ENCODE measurements at regions not wholly inside any gene's neighbourhood (a gene's known extent, or its start where the extent isn't known, plus 50 kb on each side); places are given as distances from the start of the nearest gene placed in this dataset.

DNA sequence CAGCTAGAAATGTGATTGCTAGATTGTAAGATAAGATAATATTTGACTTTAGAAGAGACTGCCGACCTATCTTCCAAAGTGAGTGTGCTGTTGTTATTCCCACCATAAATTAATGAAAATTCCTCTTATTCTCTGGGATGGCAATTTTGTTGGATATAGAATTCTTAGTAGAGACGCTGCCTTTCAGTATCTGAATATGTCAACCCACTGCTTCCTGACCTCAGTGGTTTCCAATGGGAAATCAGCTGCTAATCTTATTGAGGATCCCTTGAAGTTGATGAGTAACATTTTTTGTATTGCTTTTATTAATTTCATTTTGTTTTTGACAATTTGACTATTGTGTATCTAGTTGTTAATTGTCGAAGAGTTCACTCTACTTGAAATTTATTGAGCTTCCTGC is 313.0 kb downstream of the BMP2 start:
- no peak for DNase-seq (ENCODE audit: low spot score)

DNA sequence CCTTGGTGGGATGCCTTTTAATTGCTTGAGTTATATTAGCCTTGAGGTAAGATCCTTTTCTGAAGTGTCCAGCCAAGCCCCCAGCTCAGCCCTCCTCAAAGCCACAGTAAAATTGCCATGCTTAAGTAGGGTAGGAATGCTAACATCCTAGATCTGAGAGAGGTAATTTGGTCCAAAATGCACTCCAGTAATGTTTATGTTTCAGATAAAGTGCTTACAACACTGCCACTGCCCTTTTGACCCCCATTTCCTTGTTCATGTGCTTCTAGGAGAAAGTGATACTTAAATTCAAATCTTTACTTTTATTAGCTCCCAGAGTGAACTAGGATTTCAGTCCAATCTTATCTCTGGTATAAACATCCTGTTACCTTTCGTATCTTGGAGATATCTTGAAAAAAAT is 318.0 kb downstream of the BMP2 start:
- DNase-seq (ENCODE audit: low spot score): no peak

DNA sequence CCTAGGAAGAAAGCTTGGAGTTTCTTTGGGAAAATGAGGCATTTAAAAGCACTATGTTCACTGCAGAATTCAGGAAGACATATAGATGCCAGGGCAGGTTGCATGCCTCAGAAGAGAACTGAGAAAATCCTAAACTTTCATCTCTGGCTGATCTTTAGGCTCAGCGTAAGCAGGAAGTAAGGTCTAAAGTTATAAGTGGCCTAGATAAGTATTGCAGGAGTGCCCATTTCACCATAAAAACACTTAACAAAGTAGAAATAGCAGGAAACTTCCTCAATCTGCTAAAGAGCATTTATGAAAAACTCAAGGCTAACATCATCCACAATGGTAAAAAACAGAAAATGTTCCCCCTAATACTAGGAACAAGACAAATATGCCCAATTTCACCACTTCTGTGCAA is 320.3 kb downstream of the BMP2 start:
- no peak for DNase-seq (ENCODE audit: low spot score)

DNA sequence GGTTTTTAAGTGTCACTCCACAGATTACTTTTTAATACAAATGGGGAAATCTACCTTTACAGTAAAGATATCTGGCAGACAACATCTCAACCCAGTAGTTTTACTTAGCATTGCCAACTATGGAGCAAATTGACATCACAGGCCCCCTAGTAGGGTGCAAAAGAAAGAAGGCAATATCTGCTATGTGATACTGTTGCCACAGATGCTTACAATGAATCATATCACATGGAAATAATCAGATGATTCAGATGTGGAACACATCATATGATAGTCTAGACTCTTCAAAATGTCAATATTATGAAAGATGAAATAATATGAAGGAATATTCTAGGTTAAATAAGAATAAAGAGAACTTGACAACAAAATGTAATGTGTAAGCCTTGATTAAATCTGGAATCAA is 322.5 kb downstream of the BMP2 start:
- no peak for DNase-seq (ENCODE audit: low spot score)

DNA sequence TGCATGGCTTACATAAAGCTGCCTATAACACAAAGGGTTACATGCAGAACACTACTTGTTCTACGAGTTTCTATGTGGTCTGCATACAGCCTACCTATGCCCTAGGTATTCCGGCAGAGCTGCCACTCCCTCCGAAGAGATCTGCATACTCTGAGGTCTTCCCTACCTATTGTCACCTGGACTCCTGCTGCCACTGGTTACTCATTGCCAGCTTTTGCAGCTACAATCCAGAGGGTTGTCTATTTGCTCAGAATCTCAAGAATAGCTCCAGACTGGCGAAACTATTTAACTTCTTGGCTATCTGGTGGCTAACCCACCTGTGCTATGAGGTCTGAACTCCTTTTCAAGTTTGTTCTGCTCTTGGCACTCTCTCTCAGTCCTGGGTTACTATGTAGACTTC is 323.3 kb downstream of the BMP2 start:
- DNase-seq (ENCODE audit: low spot score): no peak

DNA sequence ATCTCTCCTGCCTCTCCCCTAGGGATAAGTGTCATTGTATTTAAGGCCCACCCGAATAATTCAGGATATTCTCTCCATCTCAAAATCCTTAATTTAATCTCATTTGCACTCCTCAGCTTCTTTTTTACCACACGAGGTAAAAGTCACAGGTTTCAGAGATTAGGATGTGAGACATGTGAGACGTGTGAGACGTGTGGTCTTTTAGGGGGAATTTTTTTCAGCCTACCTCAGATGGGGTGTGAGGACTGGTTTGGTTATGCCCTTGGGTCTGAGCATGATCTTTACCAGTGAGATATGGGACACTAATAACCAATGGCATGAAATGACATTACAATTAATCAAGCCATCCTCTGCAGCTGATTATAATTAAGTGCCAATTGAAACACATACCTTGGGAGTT is 324.2 kb downstream of the BMP2 start:
- no peak for DNase-seq (ENCODE audit: low spot score)

DNA sequence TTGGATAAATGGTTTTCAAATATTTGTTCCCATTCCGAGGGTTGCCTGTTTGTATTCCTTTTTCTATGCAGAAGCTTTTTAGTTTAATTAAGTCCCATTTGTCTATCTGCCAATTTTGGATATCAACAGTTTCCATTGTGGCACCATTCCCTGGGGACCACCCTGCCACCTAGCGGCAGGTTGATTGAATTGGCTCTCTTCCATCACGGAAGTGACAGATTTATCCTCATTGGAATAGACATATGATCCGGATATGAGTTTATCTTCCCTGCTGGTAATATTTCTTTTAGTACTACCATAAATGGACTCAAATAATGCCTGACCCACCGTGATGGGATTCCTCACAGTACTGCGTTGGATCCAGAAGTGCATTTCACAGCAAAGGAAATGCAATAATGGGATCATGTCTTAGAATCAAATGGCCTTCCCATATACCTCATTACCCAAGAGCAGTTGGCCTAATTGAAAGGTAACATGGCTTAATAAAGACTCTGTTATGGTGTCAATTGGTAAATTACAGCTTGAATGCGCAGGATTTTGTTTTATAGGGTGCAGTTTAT is 327.0 kb downstream of the BMP2 start:
- peak; percentile 28 for DNase-seq (ENCODE audit: low spot score)

DNA sequence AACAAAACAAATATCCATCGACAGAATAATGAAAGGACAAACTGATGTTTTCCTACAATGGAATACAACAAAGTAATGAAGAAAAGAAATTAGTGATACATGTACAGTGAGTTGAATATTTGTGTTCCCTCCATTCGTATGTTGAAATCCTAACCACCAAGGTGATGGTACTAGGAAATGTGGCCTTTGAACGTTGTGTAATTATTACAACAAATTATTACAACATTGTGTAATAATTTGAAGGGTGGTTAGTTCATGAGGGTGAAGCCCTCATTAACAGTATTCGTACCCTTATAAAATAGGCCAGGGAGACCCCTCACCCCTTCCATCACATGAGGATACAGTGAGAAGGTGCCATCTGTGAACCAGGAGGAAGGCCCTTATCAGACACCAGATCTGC is 339.4 kb downstream of the BMP2 start:
- DNase-seq (ENCODE audit: low spot score): no peak

DNA sequence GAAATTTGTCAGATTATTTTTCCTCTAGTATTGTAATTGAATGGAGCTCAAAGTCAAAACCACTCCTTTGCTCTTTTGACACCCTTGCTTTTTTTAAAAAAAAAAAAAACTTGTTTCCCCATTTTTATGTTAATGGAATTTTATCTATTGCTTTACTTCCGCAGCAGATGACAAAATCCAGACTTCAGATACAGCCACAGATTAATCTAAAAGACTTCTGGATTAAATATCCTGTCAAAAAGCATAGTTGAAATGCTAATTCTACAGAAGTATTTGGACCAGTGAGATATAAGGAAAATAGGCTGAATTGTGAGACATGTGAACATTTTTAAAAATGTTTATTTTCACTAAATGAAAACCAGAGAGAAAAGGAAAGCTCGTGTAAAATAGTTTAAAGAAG is 341.4 kb downstream of the BMP2 start:
- no peak for DNase-seq (ENCODE audit: low spot score)

DNA sequence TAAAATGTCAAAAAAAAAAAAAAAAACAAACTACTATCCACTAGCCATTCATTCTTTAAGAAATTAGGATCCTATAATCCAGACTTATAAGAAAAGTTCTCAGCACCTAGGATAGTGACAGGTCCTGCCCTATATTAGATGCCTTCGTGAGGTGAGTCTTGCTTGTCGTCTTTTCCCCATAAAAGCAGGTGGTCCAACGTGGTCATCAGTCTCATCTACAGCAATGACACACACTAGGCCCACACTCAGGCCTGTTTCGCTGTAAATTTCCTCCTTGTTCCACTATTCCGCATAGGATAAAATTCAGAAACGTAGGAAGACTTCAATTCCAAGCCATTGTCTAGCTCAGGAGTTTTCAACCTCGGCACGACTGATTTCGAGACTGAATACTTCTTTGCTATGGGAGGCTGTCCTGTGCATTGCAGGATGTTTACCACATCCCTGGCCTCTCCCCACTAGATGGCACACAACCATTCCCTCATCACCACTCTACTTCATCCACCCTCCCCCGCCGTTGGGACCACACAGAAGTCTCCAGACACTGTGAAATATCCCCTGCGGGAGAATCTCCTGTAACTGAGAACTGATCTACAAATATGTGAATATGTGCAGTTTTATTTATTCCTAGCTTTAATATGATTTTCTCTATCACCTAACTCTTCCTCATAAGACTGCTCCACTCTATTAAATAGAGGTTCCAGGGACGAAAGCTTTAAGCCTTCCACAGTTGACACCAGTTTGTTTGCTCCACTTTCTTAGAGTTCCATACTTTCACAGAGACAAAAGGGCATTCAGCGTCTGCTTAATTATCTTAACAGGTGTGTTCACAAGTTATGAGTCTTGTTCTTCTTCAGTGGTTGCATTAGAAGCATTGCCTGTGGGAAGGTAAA is 346.3 kb downstream of the BMP2 start:
- no peak for DNase-seq (ENCODE audit: low spot score)

DNA sequence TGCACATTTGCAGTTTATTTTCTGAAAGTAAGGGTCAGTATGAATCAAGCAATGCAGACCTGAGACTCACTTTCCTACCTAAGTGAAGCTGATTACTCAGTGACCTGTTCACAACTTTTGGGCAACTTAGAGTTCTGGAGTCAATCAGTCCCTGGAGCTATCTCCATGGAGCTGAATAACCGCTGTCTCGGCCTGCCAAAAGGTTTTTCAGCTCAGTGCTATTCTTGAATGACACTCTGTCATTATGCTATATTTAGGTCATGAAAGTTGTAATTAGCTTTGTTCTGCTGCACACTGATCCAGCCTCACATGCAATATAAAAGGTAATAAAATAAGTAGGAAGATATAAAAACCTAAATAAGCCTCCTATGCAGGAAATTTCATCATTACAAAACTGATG is 356.0 kb downstream of the BMP2 start:
- DNase-seq (ENCODE audit: low spot score): no peak

DNA sequence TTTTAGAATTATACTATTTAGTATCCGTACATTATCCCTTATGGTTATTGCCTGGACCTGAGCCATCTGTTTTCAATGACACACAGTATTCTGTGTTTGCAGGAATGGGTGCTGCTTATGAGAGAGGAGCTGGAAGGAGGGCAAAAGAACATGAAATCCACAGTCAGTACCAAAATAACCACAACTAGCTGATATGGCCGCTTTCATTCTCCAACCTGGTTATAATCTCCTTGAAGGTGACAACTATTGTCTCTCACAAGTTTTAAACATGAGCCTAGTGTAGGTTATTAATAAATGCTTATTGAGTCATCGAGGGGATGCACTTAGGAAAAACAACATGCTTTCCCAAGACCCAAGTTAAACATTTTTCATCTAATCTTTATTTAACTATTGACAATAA is 356.6 kb downstream of the BMP2 start:
- no peak for DNase-seq (ENCODE audit: low spot score)

DNA sequence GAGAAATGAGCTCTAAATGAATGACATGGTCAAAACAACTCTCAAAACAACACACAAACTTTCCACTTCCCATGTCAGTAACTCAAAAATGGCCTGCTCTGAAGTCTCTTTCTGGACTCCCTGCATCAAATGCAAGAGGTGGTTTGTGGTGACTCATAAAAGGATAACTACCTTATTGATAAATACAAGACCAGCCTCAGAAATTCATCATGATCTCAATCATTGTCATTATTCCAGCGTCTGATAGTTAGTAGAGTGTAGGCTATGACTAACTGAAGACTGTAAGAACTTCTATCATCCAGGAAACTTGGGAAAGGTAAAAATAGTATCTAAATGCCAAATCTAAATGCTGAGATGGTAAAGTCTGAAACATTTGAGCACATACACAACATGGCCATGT is 369.4 kb downstream of the BMP2 start:
- no peak for DNase-seq (ENCODE audit: low spot score)

DNA sequence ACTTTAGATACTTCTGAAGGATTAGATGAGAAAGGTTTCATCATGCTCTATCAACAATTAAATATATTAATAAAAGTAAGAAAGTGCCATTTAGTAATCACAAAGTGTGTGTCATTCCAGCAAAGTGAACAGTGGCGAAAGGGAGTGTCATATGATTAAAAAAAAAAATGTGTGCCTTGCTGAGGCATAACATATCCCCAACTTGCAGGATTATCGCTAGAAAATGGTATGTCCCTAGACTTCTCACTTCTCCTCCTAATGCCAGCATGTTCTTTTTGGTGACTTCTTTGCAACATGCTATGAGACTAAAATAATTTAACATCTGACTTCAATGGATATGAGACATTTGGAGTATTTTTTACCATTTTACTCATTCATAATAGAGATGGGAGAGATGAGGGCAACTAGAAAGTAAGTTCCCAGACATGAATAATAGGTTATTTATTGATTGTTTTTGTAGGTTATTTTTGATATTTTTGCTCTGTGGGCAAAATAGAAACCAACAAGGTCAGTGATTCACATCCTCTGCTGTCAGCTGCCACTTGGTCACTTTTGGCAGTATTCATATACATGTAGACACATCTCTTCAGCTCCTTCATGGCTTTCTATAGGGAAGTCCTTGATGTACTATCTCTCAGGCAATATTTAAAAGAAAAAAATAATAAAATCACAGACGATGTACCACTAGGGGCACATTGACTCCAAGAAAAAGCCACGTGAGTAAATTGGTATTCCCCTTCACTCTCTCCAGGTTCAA is 370.1 kb downstream of the BMP2 start:
- DNase-seq (ENCODE audit: low spot score): no peak

DNA sequence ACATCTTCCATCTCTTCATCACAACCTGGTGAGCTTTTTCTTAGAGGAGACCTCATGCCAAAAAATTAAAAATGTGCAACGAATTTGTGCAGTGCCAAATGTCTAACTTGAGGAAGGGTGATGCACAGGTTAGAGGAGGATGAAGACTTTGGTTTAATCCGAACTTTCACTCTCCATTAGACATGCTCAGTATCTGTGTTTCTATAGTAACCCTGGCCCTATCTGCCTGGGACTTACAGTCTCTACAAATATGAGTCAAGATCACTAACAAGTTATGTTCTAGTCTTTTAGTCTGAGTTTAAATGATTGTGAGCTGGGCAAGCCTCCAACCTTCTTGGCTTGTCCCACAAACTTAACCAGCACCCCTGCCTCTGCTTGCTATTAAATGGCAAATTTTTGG is 377.0 kb downstream of the BMP2 start:
- no peak for DNase-seq (ENCODE audit: low spot score)

DNA sequence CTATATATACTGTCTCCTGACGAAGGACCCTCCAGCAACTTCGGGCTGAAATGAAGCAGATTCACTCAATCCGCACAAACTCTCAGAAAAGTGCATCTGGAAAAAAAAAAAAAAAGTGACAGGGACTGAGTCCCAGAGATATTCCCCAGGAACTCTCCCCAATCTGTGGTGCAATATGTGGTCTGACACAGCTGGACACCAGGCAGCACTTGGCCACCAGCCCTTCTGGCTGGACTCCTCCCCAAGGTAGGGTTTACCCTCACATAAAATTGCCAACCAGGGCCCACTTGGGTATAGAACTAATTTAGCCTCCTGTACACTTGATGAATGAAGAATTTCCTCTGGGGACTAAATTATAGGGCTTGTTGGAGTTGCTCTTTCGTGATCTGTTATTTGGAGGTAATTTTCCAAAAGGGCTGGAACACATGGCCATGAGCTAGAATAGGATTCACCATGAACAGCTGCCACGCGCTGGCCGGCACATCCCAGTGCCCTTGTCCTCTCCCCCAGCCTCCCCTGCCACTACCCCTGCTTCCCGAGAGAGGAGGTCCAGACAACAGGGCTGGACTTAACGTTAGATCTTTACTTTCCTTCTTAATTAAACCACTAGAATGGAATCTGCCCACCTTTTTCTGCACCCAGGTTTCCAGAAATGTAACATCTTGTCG is 379.2 kb downstream of the BMP2 start:
- DNase-seq (ENCODE audit: low spot score): no peak

DNA sequence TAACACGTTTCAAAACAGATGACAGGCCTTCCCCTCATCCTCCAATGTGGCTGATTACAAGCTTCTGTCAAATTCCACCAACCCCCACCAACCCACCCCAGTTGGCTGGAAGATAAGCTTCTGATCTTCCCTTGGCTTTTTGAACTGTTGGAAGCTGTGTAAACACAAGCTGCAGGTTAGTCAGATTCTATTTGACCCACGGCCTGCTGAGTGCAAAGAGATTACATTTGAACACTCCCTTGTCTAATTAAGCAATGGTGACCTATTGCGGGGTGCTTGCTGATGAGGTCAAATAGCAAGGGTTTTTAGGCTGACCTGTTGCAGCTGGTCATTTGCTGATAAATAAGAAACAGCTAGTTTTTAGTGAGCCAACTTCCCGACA is 379.7 kb downstream of the BMP2 start:
- DNase-seq (ENCODE audit: low spot score): no peak

DNA sequence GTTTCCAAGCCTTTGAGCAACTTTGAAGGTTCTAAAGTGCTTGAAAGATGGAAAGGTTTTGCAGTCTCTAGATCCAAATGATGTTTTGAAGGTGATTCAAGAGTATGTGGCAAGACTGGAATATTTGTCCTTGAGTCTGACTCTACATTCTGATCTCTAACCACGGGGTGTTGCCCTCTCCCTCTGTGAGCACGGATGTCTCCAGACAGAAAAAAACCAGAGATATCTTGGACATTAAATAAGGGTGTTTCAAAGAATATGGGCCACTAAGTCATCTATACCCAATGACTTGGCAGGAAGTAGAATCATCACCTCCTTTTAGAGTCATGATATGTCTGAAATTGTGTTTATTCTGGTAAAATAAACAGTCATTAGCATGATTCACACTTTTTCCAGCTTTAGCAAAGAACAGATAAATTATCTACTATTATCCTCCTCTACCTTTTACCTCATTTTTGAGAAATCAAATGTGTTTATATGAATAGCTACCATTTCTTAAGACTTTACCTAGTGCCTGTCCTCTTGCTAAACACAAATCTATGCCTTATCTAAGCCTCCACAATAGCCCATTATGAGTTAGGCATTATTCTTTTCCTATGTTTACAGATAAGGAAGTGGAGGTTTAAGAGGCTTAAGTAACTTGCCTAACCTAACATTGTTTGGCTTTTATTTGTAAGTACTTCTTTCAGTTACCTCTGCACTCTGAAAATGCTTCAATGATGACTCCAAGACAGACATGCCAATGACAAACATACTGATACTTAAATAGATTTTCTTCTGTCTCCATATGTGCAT is 384.4 kb downstream of the BMP2 start:
- no peak for DNase-seq (ENCODE audit: low spot score)

DNA sequence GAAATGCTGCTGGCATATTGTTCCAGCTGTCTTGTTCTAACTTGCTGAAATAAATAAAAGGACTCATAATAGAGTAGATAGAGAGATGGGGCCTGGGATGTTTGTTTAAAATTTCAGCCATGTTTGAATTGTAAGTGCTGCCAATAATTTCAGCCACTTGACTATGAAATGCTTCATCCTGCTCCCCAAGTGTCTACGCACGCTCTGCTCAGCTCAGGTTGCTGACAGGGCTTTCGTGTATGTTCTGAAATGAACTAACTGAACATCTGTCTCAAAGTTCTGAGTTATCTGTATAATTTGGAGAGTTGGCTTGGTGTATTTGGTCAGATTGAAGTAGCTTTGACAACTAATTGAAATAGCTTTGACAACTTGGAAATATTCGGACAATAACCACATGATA is 387.8 kb downstream of the BMP2 start:
- DNase-seq (ENCODE audit: low spot score): no peak

DNA sequence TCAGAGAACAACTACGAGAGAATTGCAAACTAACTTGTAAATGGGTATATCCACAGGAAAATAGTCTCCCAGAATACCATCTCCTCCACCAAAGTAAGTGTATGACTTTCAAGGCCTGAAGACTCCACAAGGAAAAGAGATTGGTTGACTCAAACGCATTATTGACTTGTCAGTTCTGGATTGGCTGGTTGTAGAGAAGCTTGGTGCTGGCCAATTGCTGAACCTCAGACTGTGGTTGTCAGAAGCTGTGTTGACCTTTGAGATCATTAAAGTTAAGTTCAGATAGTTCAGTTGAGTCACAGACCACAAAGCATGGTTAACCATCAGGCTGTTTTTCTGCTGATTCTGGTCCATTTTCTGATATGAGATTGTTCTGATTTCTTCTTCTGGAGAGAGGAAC is 388.3 kb downstream of the BMP2 start:
- DNase-seq (ENCODE audit: low spot score): no peak

DNA sequence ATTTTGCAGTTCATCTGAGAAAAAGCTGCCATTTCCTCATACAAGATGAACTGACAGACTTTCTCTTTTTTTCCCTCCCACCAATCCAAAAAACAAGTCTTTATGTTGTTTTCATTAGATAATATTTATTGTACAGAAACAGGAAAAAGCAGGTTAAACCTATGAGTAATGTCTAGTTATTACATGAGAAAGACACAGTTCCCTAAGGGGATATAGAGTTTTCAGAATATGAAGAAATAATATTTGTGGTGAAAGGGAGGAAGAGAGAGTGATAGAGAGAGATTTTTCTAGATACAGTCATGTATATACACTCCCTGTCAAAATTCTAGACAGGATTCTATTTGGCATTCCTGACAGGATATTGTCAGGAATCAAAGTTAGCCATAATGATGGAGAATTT is 392.4 kb downstream of the BMP2 start:
- DNase-seq (ENCODE audit: low spot score): no peak

DNA sequence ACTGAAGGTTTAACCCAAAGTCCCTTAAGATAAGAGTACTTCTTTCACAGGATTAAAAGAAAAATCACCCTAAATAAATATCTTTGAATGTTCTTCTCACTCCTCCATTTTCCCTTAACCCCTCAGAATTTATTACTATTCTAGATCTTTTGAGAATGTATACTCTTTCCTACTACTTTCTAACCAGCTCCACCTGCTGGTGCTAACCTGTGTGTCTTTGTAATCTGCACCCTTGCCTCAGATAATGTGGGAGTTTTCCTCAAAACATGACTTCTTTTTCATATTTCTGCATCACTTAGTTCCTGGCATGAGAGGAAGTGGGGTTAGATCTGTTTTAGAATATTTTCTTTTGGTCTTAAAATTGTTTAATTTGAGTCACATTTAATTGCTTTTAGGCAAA is 394.2 kb downstream of the BMP2 start:
- DNase-seq (ENCODE audit: low spot score): no peak
